H1 (cell line): ENCODE measurements at regions not wholly inside any gene's neighbourhood (a gene's known extent, or its start where the extent isn't known, plus 50 kb on each side); places are given as distances from the start of the nearest gene placed in this dataset.

Experiments
- CTCF ChIA-PET: fragments of 300-600 bp; sonication (Branson Sonifier 250); formaldehyde crosslinking; loops from one replicate; lab custom pipeline; 2021; ENCODE audit not compliant: partially characterized antibody; lab: Charles Lee
- POLR2A ChIA-PET: fragments of 300-600 bp; sonication (Branson Sonifier 250); formaldehyde crosslinking; loops from one replicate; lab custom pipeline; 2021; ENCODE audit warnings: inconsistent platforms; ENCODE audit not compliant: partially characterized antibody; lab: Charles Lee
- DNase-seq, 2 experiments: peaks; one replicate each; pipeline versions ENCODE4 v3.0.0 to v3.0.0-alpha.2; 2010 to 2022; ENCODE audit warnings: low spot score in 2 of 2, low read depth in 1 of 2, mixed read lengths in 1 of 2
- FAIRE-seq: peaks from 2 replicates; lab custom pipeline; 2011; peaks lifted over from hg19 to GRCh38; lab: Jason Lieb, UNC
- H2AFZ ChIP-seq: 2 replicates; pipeline ENCODE4 v1.8.1; 2012; ENCODE audit warnings: low read length, inconsistent platforms
- H2AK5ac ChIP-seq: 2 replicates; pipeline ENCODE4 v1.6.1; 2013; ENCODE audit warnings: low read depth, low read length
- H2BK120ac ChIP-seq: replicated peaks from 2 replicates; pipeline ENCODE3; 2013; ENCODE audit warnings: low read depth, low read length, inconsistent platforms
- H2BK12ac ChIP-seq: 2 replicates; pipeline ENCODE4 v1.6.1; 2013; ENCODE audit warnings: low read depth, low read length
- H2BK15ac ChIP-seq: 2 replicates; pipeline ENCODE4 v1.6.1; 2013; ENCODE audit warnings: low read length
- H2BK20ac ChIP-seq: 2 replicates; pipeline ENCODE4 v1.6.1; 2013; ENCODE audit warnings: low read length
- H2BK5ac ChIP-seq: 2 replicates; pipeline ENCODE4 v1.6.1; 2013; ENCODE audit warnings: low read depth, low read length
- H3K14ac ChIP-seq: 2 replicates; pipeline ENCODE4 v1.6.1; 2013; ENCODE audit warnings: inconsistent platforms; ENCODE audit not compliant: insufficient read length
- H3K18ac ChIP-seq: 2 replicates; pipeline ENCODE4 v1.6.1; 2013; ENCODE audit warnings: low read length; ENCODE audit errors: extremely low read depth
- H3K23ac ChIP-seq: 2 replicates; pipeline ENCODE4 v1.6.1; 2013; ENCODE audit warnings: inconsistent platforms; ENCODE audit not compliant: insufficient read length
- H3K23me2 ChIP-seq: 2 replicates; pipeline ENCODE4 v1.6.1; 2013; ENCODE audit warnings: low read depth, low read length
- H3K27ac ChIP-seq: 2 replicates; pipeline ENCODE4 v1.6.1; 2011; ENCODE audit warnings: low read depth, low read length, inconsistent platforms
- H3K27me3 ChIP-seq, 4 experiments: replicated peaks in 1 of 4; 1 replicate in 1 of 4; 2 replicates in 3 of 4; pipeline versions ENCODE4 v1.6.1 to v1.8.1; 2011 to 2013; ENCODE audit warnings: low read length in 3 of 4, mild to moderate bottlenecking in 3 of 4, inconsistent platforms in 2 of 4, mixed read lengths in 2 of 4, moderate library complexity in 1 of 4; ENCODE audit not compliant: control insufficient read depth in 3 of 4, insufficient read depth in 3 of 4; ENCODE audit errors: extremely low read depth in 1 of 4
- H3K36me3 ChIP-seq, 4 experiments: 2 replicates each; pipeline versions ENCODE4 v1.6.1 to v1.8.1; 2011 to 2013; ENCODE audit warnings: mild to moderate bottlenecking in 4 of 4, low read length in 3 of 4, moderate library complexity in 2 of 4, control low read depth in 1 of 4, inconsistent platforms in 1 of 4; ENCODE audit not compliant: insufficient read depth in 4 of 4, control insufficient read depth in 2 of 4
- H3K4ac ChIP-seq: replicated peaks from 2 replicates; pipeline ENCODE3; 2013; ENCODE audit warnings: low read length, low read depth, mixed read lengths, inconsistent platforms; ENCODE audit not compliant: insufficient read length
- H3K4me1 ChIP-seq, 4 experiments: replicated peaks in 1 of 4; 1 replicate in 1 of 4; 2 replicates in 3 of 4; pipeline versions ENCODE4 v1.6.1 to v1.8.1; 2011 to 2013; ENCODE audit warnings: low read length in 3 of 4, inconsistent platforms in 2 of 4, mixed read lengths in 1 of 4; ENCODE audit not compliant: insufficient read depth in 4 of 4, control insufficient read depth in 3 of 4
- H3K4me2 ChIP-seq, 2 experiments: 2 replicates each; pipeline versions ENCODE4 v1.6.1 to v1.8.1; 2011 to 2013; ENCODE audit warnings: low read depth in 2 of 2, low read length in 2 of 2, control low read depth in 1 of 2, inconsistent platforms in 1 of 2, mild to moderate bottlenecking in 1 of 2; ENCODE audit not compliant: insufficient read depth in 1 of 2
- H3K4me3 ChIP-seq, 4 experiments: fragments of 200-600, 300-600 bp in 1 of 4; sonication (generic), shearing (Covaris generic), sonication (Bioruptor Twin) in 1 of 4; 2 replicates each; pipeline versions ENCODE4 v1.5.1 to v1.8.1; 2011 to 2016; ENCODE audit warnings: low read length in 4 of 4, low read depth in 3 of 4, control low read depth in 2 of 4, inconsistent platforms in 2 of 4, mild to moderate bottlenecking in 2 of 4, mixed read lengths in 1 of 4, moderate library complexity in 1 of 4; ENCODE audit not compliant: insufficient read depth in 2 of 4; ENCODE audit errors: extremely low read depth in 1 of 4
- H3K56ac ChIP-seq: replicated peaks from 2 replicates; pipeline ENCODE3; 2013; ENCODE audit warnings: low read depth, mild to moderate bottlenecking, mixed read lengths, low read length, inconsistent platforms; ENCODE audit not compliant: insufficient read length
- H3K79me1 ChIP-seq: 2 replicates; pipeline ENCODE4 v1.6.1; 2013; ENCODE audit warnings: low read depth, low read length, control low read depth
- H3K79me2 ChIP-seq, 2 experiments: 2 replicates each; pipeline versions ENCODE4 v1.6.1 to v1.8.1; 2012 to 2013; ENCODE audit warnings: low read length in 2 of 2, mild to moderate bottlenecking in 2 of 2, inconsistent platforms in 1 of 2; ENCODE audit not compliant: insufficient read depth in 2 of 2, control insufficient read depth in 1 of 2
- H3K9ac ChIP-seq, 4 experiments: replicated peaks in 1 of 4; 1 replicate in 1 of 4; 2 replicates in 3 of 4; pipeline versions ENCODE4 v1.6.1 to v1.8.1; 2011 to 2013; ENCODE audit warnings: low read depth in 3 of 4, low read length in 3 of 4, control low read depth in 2 of 4, mild to moderate bottlenecking in 2 of 4, moderate library complexity in 2 of 4, inconsistent platforms in 1 of 4; ENCODE audit errors: extremely low read depth in 1 of 4
- H3K9me3 ChIP-seq, 2 experiments: 2 replicates each; pipeline versions ENCODE4 v1.6.1 to v1.8.1; 2012 to 2013; ENCODE audit warnings: mild to moderate bottlenecking in 2 of 2, moderate library complexity in 2 of 2, control low read depth in 1 of 2, inconsistent platforms in 1 of 2, low read depth in 1 of 2, low read length in 1 of 2, mixed read lengths in 1 of 2; ENCODE audit not compliant: insufficient read depth in 2 of 2
- H4K20me1 ChIP-seq, 2 experiments: replicated peaks in 1 of 2; 2 replicates each; pipeline versions ENCODE3 to v1.8.1; 2011 to 2013; ENCODE audit warnings: inconsistent platforms in 2 of 2, low read length in 2 of 2, mild to moderate bottlenecking in 1 of 2; ENCODE audit not compliant: insufficient read depth in 2 of 2, control insufficient read depth in 1 of 2
- H4K5ac ChIP-seq: 2 replicates; pipeline ENCODE4 v1.6.1; 2013; ENCODE audit warnings: low read length, low read depth, mixed read lengths, inconsistent platforms; ENCODE audit not compliant: insufficient read length
- H4K8ac ChIP-seq: 2 replicates; pipeline ENCODE4 v1.8.0; 2013; ENCODE audit warnings: mild to moderate bottlenecking, moderate library complexity, low read length, inconsistent platforms; ENCODE audit not compliant: insufficient read depth; ENCODE audit errors: extremely low read depth
- H4K91ac ChIP-seq: replicated peaks from 2 replicates; pipeline ENCODE3; 2013; ENCODE audit warnings: low read length, mixed read lengths, inconsistent platforms; ENCODE audit not compliant: insufficient read length
- CHD2 ChIP-seq: IDR thresholded peaks from 2 replicates; pipeline ENCODE4 v1.6.1; 2012; ENCODE audit warnings: low read length, improper control_type of control experiment
- CTBP2 ChIP-seq: IDR thresholded peaks from 2 replicates; pipeline ENCODE4 v1.7.0; 2011; ENCODE audit warnings: borderline replicate concordance, mild to moderate bottlenecking, moderate library complexity, mixed read lengths, low read length; ENCODE audit not compliant: insufficient read depth, insufficient read length
- CTCF ChIP-seq, 3 experiments: IDR thresholded peaks; 1 replicate in 2 of 3; 2 replicates in 1 of 3; pipeline versions ENCODE4 v1.5.1 to v1.6.1; 2011; ENCODE audit warnings: low read length in 3 of 3, mild to moderate bottlenecking in 3 of 3, inconsistent platforms in 2 of 3, low read depth in 1 of 3, moderate library complexity in 1 of 3; ENCODE audit not compliant: insufficient read depth in 1 of 3; ENCODE audit errors: control extremely low read depth in 1 of 3
- EGR1 ChIP-seq: IDR thresholded peaks from 2 replicates; pipeline ENCODE4 v1.6.1; 2011; ENCODE audit warnings: low read depth, low read length, borderline replicate concordance
- HDAC2 ChIP-seq, 2 experiments: fragments of 300-600 bp in 1 of 2; sonication (generic) in 1 of 2; IDR thresholded peaks; 2 replicates each; pipeline ENCODE4 v1.6.1; 2011 to 2012; ENCODE audit warnings: low read depth in 2 of 2, low read length in 2 of 2, mild to moderate bottlenecking in 2 of 2, moderate library complexity in 2 of 2, borderline replicate concordance in 1 of 2, inconsistent platforms in 1 of 2
- JUND ChIP-seq: IDR thresholded peaks from 2 replicates; pipeline ENCODE4 v1.6.1; 2011; ENCODE audit warnings: mild to moderate bottlenecking, improper control_type of control experiment, low read length
- POLR2AphosphoS5 ChIP-seq: IDR thresholded peaks from 2 replicates; pipeline ENCODE4 v1.6.1; 2011; ENCODE audit warnings: low read depth, low read length
- RAD21 ChIP-seq, 2 experiments: IDR thresholded peaks in 1 of 2; conservative IDR thresholded peaks in 1 of 2; 2 replicates each; pipeline ENCODE4 v1.6.1; 2011; ENCODE audit warnings: low read depth in 2 of 2, low read length in 2 of 2, improper control_type of control experiment in 1 of 2, inconsistent platforms in 1 of 2, mild to moderate bottlenecking in 1 of 2, moderate library complexity in 1 of 2
- RNF2 ChIP-seq: fragments of 200-900, 300-1000 bp; sonication (generic); IDR thresholded peaks from 2 replicates; pipeline ENCODE4 v1.7.1; 2016; ENCODE audit warnings: borderline replicate concordance, low read depth, mild to moderate bottlenecking, antibody characterized with exemption, low read length; ENCODE audit not compliant: poor library complexity, severe bottlenecking; ENCODE audit errors: missing control alignments
- SP1 ChIP-seq: IDR thresholded peaks from 2 replicates; pipeline ENCODE4 v1.6.1; 2011; ENCODE audit warnings: low read depth, low read length
- SRF ChIP-seq: IDR thresholded peaks from 2 replicates; pipeline ENCODE4 v1.6.1; 2011; ENCODE audit warnings: mild to moderate bottlenecking, low read depth, low read length, moderate library complexity
- WGBS, 2 experiments: shearing (Covaris generic) in 1 of 2; methylation state at CpG; one replicate each; pipeline versions ENCODE4 v1.1.6 to v1.1.7; 2013 to 2015; ENCODE audit warnings: low lambda C conversion rate in 2 of 2, mixed read lengths in 2 of 2, inconsistent platforms in 1 of 2, low coverage in 1 of 2, missing lambda C conversion rate in 1 of 2; ENCODE audit not compliant: insufficient replicate concordance in 2 of 2, insufficient coverage in 1 of 2, insufficient read length in 1 of 2; ENCODE audit errors: extremely low coverage in 1 of 2, missing lambda C conversion rate in 1 of 2; 5-methylcytosine and 5-hydroxymethylcytosine counted together

GRCh38 chr10:10731366-10731765 lies 286.3 kb upstream of the CELF2 start:
- no peaks in the 10 kb centered on the region for H3K4me1 ChIP-seq
- no peak for FAIRE-seq
- H2AK5ac ChIP-seq, result no peak overlapping the region
- H4K20me1 ChIP-seq, result no peaks in the 10 kb centered on the region
- no peak overlapping the region for H2BK5ac ChIP-seq
- H3K14ac ChIP-seq, result no peak overlapping the region
- H3K4ac ChIP-seq, result no peak overlapping the region
- H4K8ac ChIP-seq, result no peak overlapping the region
- H3K23me2 ChIP-seq, result no peaks in the 10 kb centered on the region; the same call in 1 of the 2 replicates
- no peak for DNase-seq
- H3K4me2 ChIP-seq, result no peak overlapping the region
- H4K91ac ChIP-seq, result no peak overlapping the region
- H3K9me3 ChIP-seq, result no peaks in the 10 kb centered on the region
- no peak overlapping the region for H2BK15ac ChIP-seq
- no peaks in the 10 kb centered on the region for H3K79me1 ChIP-seq
- WGBS, 2 experiments, result 75% methylated on average over 2 of the region's 2 CpGs; no CpG with 5 or more reads in 1 of the 2 experiments
- H4K5ac ChIP-seq, result no peak overlapping the region
- no peak overlapping the region for H2BK12ac ChIP-seq
- H3K79me2 ChIP-seq, result no peaks in the 10 kb centered on the region
- H3K9ac ChIP-seq, result no peak overlapping the region
- H2BK20ac ChIP-seq, result no peak overlapping the region
- no peak overlapping the region for H3K23ac ChIP-seq
- no peaks in the 10 kb centered on the region for H3K36me3 ChIP-seq
- H2AFZ ChIP-seq, result no peak overlapping the region
- no peaks in the 10 kb centered on the region for H3K27me3 ChIP-seq
- no peak overlapping the region for H2BK120ac ChIP-seq
- no peak overlapping the region for H3K4me3 ChIP-seq
- H3K18ac ChIP-seq, result no peak overlapping the region
- no peak overlapping the region for H3K56ac ChIP-seq
- CTCF ChIA-PET, result no interaction called here
- H3K27ac ChIP-seq, result no peak overlapping the region
- POLR2A ChIA-PET, result no interaction called here
- no peak for TF ChIP-seq CTBP2
- no peak for TF ChIP-seq CTCF (IDR thresholded peaks at IDR 0.05; ENCODE audit: control extremely low read depth in 1 of 3, insufficient read depth in 1 of 3, low read depth in 1 of 3, low read length in 3 of 3)
- no peak for TF ChIP-seq JUND
- no peak for TF ChIP-seq SRF
- TF ChIP-seq POLR2AphosphoS5, result no peak
- TF ChIP-seq SP1, result no peak
- TF ChIP-seq EGR1, result no peak
- no peak for TF ChIP-seq RAD21 (IDR thresholded peaks at IDR 0.05 in 1 of 2, conservative IDR thresholded peaks at IDR 0.05 in 1 of 2; ENCODE audit: low read depth in 2 of 2, low read length in 2 of 2)
- TF ChIP-seq HDAC2 (IDR thresholded peaks at IDR 0.05; ENCODE audit: borderline replicate concordance in 1 of 2, low read depth in 2 of 2, low read length in 2 of 2), result no peak
- TF ChIP-seq RNF2, result no peak
- no peak for TF ChIP-seq CHD2
